ENCODE measurements at regions not wholly inside any gene's neighbourhood (a gene's known extent, or its start where the extent isn't known, plus 50 kb on each side); places are given as distances from the start of the nearest gene placed in this dataset.
A peak's percentile ranks its signal among the peaks of the same experiment; 100 is the strongest.

DNA sequence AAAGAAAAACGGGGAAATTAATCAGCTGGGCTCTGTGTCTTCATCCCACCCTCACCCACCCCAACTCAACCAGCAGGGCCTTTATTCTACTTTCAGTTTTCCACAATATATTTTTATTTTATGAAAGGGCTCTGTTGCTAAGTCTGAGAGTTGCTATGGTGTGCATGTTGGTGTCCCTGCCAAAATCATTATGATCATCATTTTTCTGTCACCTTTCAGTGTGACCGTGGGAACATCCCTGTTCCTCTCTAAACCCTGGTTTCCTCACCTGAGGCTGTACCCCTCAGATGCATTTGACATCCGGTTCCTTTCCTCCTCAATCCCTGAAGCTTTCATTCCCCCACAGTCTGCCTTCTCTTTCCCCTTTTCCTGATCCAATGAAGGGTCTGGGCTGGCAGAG, 180.5 kb downstream of the ZFP36L2 start:
- H4K20me1 ChIP-seq (ENCODE audit: insufficient read depth, low read length), result no peaks in the 10 kb centered on the region
- no peak overlapping the region for H3K9ac ChIP-seq (ENCODE audit: low read length)
- TF ChIP-seq EZH2phosphoT487 (IDR thresholded peaks at IDR 0.05; ENCODE audit: low read depth), result no peak
- TF ChIP-seq, protein P1, sequence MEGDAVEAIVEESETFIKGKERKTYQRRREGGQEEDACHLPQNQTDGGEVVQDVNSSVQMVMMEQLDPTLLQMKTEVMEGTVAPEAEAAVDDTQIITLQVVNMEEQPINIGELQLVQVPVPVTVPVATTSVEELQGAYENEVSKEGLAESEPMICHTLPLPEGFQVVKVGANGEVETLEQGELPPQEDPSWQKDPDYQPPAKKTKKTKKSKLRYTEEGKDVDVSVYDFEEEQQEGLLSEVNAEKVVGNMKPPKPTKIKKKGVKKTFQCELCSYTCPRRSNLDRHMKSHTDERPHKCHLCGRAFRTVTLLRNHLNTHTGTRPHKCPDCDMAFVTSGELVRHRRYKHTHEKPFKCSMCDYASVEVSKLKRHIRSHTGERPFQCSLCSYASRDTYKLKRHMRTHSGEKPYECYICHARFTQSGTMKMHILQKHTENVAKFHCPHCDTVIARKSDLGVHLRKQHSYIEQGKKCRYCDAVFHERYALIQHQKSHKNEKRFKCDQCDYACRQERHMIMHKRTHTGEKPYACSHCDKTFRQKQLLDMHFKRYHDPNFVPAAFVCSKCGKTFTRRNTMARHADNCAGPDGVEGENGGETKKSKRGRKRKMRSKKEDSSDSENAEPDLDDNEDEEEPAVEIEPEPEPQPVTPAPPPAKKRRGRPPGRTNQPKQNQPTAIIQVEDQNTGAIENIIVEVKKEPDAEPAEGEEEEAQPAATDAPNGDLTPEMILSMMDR (IDR thresholded peaks at IDR 0.05; ENCODE audit: low read depth, low read length), result no peak
- H3K4me1 ChIP-seq (ENCODE audit: low read length), result peaks cover 15% of the 10 kb centered on the region
- H3K4me2 ChIP-seq (ENCODE audit: low read length), result no peak overlapping the region
- H2AFZ ChIP-seq (ENCODE audit: low read depth, low read length), result peak overlapping the region; percentile 79; the same call in 1 of the 2 replicates
- no peak overlapping the region for H3K4me3 ChIP-seq (ENCODE audit: low read length)
- no peaks in the 10 kb centered on the region for H3K79me2 ChIP-seq (ENCODE audit: low read length)
- H3K36me3 ChIP-seq (replicated peaks; ENCODE audit: low read depth, low read length), result no peaks in the 10 kb centered on the region
- no peaks in the 10 kb centered on the region for H3K27me3 ChIP-seq (ENCODE audit: low read depth, low read length)
- H3K27ac ChIP-seq (ENCODE audit: low read length), result no peak overlapping the region
- H3K9me3 ChIP-seq (ENCODE audit: insufficient read depth, low read length), result no peaks in the 10 kb centered on the region

DNA sequence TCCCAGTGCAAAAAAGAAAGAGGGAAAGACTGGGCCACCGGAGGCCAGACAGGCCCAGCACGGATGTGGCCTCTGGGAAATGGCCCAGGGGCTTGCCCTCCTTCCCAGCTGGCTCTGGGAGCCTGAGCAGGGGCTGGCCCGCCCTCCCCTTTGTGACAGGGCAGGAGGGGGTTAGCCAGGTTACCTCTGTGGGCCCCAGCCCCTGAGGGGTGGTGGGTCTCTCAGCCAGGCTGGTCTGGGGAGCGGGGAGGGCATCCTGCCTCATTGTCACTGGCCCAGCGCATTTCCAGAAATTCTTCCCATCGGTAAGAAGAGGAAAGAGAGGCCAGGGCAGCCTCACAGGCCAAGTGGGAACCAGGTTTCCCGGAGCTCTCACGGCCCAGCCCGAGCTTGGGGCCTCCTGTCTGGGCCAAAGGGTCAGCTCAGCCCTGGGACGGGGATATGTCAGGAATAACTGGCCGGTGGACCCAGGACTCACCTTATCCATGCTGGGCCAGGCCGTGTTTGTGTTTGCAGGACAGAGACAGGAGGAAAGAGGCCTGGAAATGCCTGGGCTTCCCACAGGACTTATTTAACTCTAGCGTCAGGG, 182.2 kb downstream of the ZFP36L2 start:
- Histone ChIP-seq H3K9ac (ENCODE audit: low read length) (no peak overlapping the region), H3K36me3 (replicated peaks; ENCODE audit: low read depth, low read length) (no peaks in the 10 kb centered on the region), H2AFZ (ENCODE audit: low read depth, low read length) (no peak overlapping the region), H3K27ac (ENCODE audit: low read length) (no peak overlapping the region), H3K4me3 (ENCODE audit: low read length) (no peak overlapping the region), H3K9me3 (ENCODE audit: insufficient read depth, low read length) (no peaks in the 10 kb centered on the region), H4K20me1 (ENCODE audit: insufficient read depth, low read length) (no peaks in the 10 kb centered on the region), H3K4me2 (ENCODE audit: low read length) (no peak overlapping the region), H3K27me3 (ENCODE audit: low read depth, low read length) (no peaks in the 10 kb centered on the region), H3K79me2 (ENCODE audit: low read length) (no peaks in the 10 kb centered on the region), H3K4me1 (ENCODE audit: low read length) (peaks cover 19% of the 10 kb centered on the region)
- TF ChIP-seq, protein P1 (IDR thresholded peaks at IDR 0.05; ENCODE audit: low read depth, low read length), result no peak
- no peak for TF ChIP-seq EZH2phosphoT487 (IDR thresholded peaks at IDR 0.05; ENCODE audit: low read depth)

GRCh38 chr2:43043553-43043870, 182.9 kb downstream of the ZFP36L2 start:
- Histone ChIP-seq H3K4me2 (ENCODE audit: low read length) (no peak overlapping the region), H3K9me3 (ENCODE audit: insufficient read depth, low read length) (no peaks in the 10 kb centered on the region), H3K4me1 (ENCODE audit: low read length) (peaks cover 19% of the 10 kb centered on the region), H3K9ac (ENCODE audit: low read length) (no peak overlapping the region), H3K79me2 (ENCODE audit: low read length) (no peaks in the 10 kb centered on the region), H3K27ac (ENCODE audit: low read length) (no peak overlapping the region), H4K20me1 (ENCODE audit: insufficient read depth, low read length) (no peaks in the 10 kb centered on the region), H3K36me3 (replicated peaks; ENCODE audit: low read depth, low read length) (no peaks in the 10 kb centered on the region), H3K27me3 (ENCODE audit: low read depth, low read length) (no peaks in the 10 kb centered on the region), H2AFZ (ENCODE audit: low read depth, low read length) (no peak overlapping the region), H3K4me3 (ENCODE audit: low read length) (no peak overlapping the region)
- TF ChIP-seq EZH2phosphoT487 (IDR thresholded peaks at IDR 0.05; ENCODE audit: low read depth), result no peak
- TF ChIP-seq, protein P1 (IDR thresholded peaks at IDR 0.05; ENCODE audit: low read depth, low read length), result no peak

GRCh38 chr2:43041661-43042360, 184.6 kb downstream of the ZFP36L2 start:
- no peak for TF ChIP-seq EZH2phosphoT487 (IDR thresholded peaks at IDR 0.05; ENCODE audit: low read depth)
- TF ChIP-seq, protein P1 (IDR thresholded peaks at IDR 0.05; ENCODE audit: low read depth, low read length), result no peak
- Histone ChIP-seq H3K9ac (ENCODE audit: low read length) (no peak overlapping the region), H2AFZ (ENCODE audit: low read depth, low read length) (no peak overlapping the region), H3K4me1 (ENCODE audit: low read length) (peaks cover 19% of the 10 kb centered on the region), H4K20me1 (ENCODE audit: insufficient read depth, low read length) (no peaks in the 10 kb centered on the region), H3K27me3 (ENCODE audit: low read depth, low read length) (no peaks in the 10 kb centered on the region), H3K9me3 (ENCODE audit: insufficient read depth, low read length) (no peaks in the 10 kb centered on the region), H3K36me3 (replicated peaks; ENCODE audit: low read depth, low read length) (no peaks in the 10 kb centered on the region), H3K79me2 (ENCODE audit: low read length) (no peaks in the 10 kb centered on the region), H3K4me2 (ENCODE audit: low read length) (no peak overlapping the region), H3K27ac (ENCODE audit: low read length) (no peak overlapping the region), H3K4me3 (ENCODE audit: low read length) (no peak overlapping the region)
